ENCODE measurements at regions not wholly inside any gene's neighbourhood (a gene's known extent, or its start where the extent isn't known, plus 50 kb on each side); places are given as distances from the start of the nearest gene placed in this dataset.

- ChIA-PET POLR2A (no interaction called here), CTCF (no interaction called here)
- DNase-seq (ENCODE audit: extremely low spot score) = no peak
- no peak for TF ChIP-seq FOXA1 (IDR thresholded peaks at IDR 0.05)
These were observed 168.9 kb upstream of the FER start for GRCh38 chr5:108578791-108579190.

- TF ChIP-seq LEF1 (IDR thresholded peaks at IDR 0.05; ENCODE audit: borderline replicate concordance) (no peak), PKNOX1 (IDR thresholded peaks at IDR 0.05) (no peak), FOXK2 (IDR thresholded peaks at IDR 0.05) (no peak), ARNT (IDR thresholded peaks at IDR 0.05) (no peak), SUZ12 (IDR thresholded peaks at IDR 0.05) (no peak), ZNF384 (IDR thresholded peaks at IDR 0.05) (no peak), SP1 (IDR thresholded peaks at IDR 0.05) (no peak), BHLHE40 (IDR thresholded peaks at IDR 0.05; ENCODE audit: borderline replicate concordance) (no peak), NFRKB (IDR thresholded peaks at IDR 0.05) (no peak), ELF4 (IDR thresholded peaks at IDR 0.05) (no peak), FOXM1 (IDR thresholded peaks at IDR 0.05; ENCODE audit: borderline replicate concordance) (no peak), HDGF (IDR thresholded peaks at IDR 0.05; ENCODE audit: borderline replicate concordance) (no peak), TARDBP (IDR thresholded peaks at IDR 0.05) (no peak), L3MBTL2 (conservative IDR thresholded peaks at IDR 0.05) (no peak), FOXA1 (IDR thresholded peaks at IDR 0.05) (no peak), CTBP1 (IDR thresholded peaks at IDR 0.05; ENCODE audit: borderline replicate concordance) (no peak)
- CTCF ChIA-PET = no interaction called here
- DNase-seq (ENCODE audit: extremely low spot score) = no peak
- POLR2A ChIA-PET = no interaction called here
These were observed 180.3 kb upstream of the FER start for GRCh38 chr5:108567429-108567828.

- POLR2A ChIA-PET = no interaction called here
- DNase-seq (ENCODE audit: extremely low spot score) = no peak
- TF ChIP-seq PKNOX1 (IDR thresholded peaks at IDR 0.05) = no peak
- no peak for TF ChIP-seq FOXA1 (IDR thresholded peaks at IDR 0.05)
- no peak for TF ChIP-seq BHLHE40 (IDR thresholded peaks at IDR 0.05; ENCODE audit: borderline replicate concordance)
- TF ChIP-seq FOXM1 (IDR thresholded peaks at IDR 0.05; ENCODE audit: borderline replicate concordance) = no peak
- no peak for TF ChIP-seq FOXK2 (IDR thresholded peaks at IDR 0.05)
- no peak for TF ChIP-seq ARNT (IDR thresholded peaks at IDR 0.05)
- no peak for TF ChIP-seq ZNF384 (IDR thresholded peaks at IDR 0.05)
- TF ChIP-seq NFRKB (IDR thresholded peaks at IDR 0.05) = no peak
- no peak for TF ChIP-seq L3MBTL2 (conservative IDR thresholded peaks at IDR 0.05)
- TF ChIP-seq CTBP1 (IDR thresholded peaks at IDR 0.05; ENCODE audit: borderline replicate concordance) = no peak
- no peak for TF ChIP-seq LEF1 (IDR thresholded peaks at IDR 0.05; ENCODE audit: borderline replicate concordance)
- no peak for TF ChIP-seq HDGF (IDR thresholded peaks at IDR 0.05; ENCODE audit: borderline replicate concordance)
- TF ChIP-seq SP1 (IDR thresholded peaks at IDR 0.05) = no peak
- TF ChIP-seq ELF4 (IDR thresholded peaks at IDR 0.05) = no peak
- no peak for TF ChIP-seq SUZ12 (IDR thresholded peaks at IDR 0.05)
- CTCF ChIA-PET = no interaction called here
These were observed 182.5 kb upstream of the FBXL17 start for GRCh38 chr5:108564441-108564840.

- DNase-seq (ENCODE audit: extremely low spot score) = no peak
- ChIA-PET POLR2A (no interaction called here), CTCF (no interaction called here)
- TF ChIP-seq LEF1 (IDR thresholded peaks at IDR 0.05; ENCODE audit: borderline replicate concordance) (no peak), TARDBP (IDR thresholded peaks at IDR 0.05) (no peak), FOXA1 (IDR thresholded peaks at IDR 0.05) (no peak), L3MBTL2 (conservative IDR thresholded peaks at IDR 0.05) (no peak), SP1 (IDR thresholded peaks at IDR 0.05) (no peak), CTBP1 (IDR thresholded peaks at IDR 0.05; ENCODE audit: borderline replicate concordance) (no peak)
These were observed 180.2 kb upstream of the FBXL17 start for GRCh38 chr5:108562205-108562454.

- CTCF ChIA-PET = no interaction called here
- POLR2A ChIA-PET = no interaction called here
- TF ChIP-seq SUZ12 (IDR thresholded peaks at IDR 0.05) = no peak
- no peak for TF ChIP-seq PKNOX1 (IDR thresholded peaks at IDR 0.05)
- TF ChIP-seq CTBP1 (IDR thresholded peaks at IDR 0.05; ENCODE audit: borderline replicate concordance) = no peak
- no peak for TF ChIP-seq SP1 (IDR thresholded peaks at IDR 0.05)
- TF ChIP-seq BHLHE40 (IDR thresholded peaks at IDR 0.05; ENCODE audit: borderline replicate concordance) = no peak
- no peak for TF ChIP-seq HDGF (IDR thresholded peaks at IDR 0.05; ENCODE audit: borderline replicate concordance)
- TF ChIP-seq ZNF384 (IDR thresholded peaks at IDR 0.05) = no peak
- TF ChIP-seq FOXK2 (IDR thresholded peaks at IDR 0.05) = no peak
- TF ChIP-seq NFRKB (IDR thresholded peaks at IDR 0.05) = no peak
- no peak for TF ChIP-seq ARNT (IDR thresholded peaks at IDR 0.05)
- TF ChIP-seq FOXA1 (IDR thresholded peaks at IDR 0.05) = no peak
- TF ChIP-seq L3MBTL2 (conservative IDR thresholded peaks at IDR 0.05) = no peak
- no peak for TF ChIP-seq ELF4 (IDR thresholded peaks at IDR 0.05)
- TF ChIP-seq LEF1 (IDR thresholded peaks at IDR 0.05; ENCODE audit: borderline replicate concordance) = no peak
- TF ChIP-seq FOXM1 (IDR thresholded peaks at IDR 0.05; ENCODE audit: borderline replicate concordance) = no peak
- no peak for TF ChIP-seq TARDBP (IDR thresholded peaks at IDR 0.05)
- DNase-seq (ENCODE audit: extremely low spot score) = no peak
These were observed 179.7 kb upstream of the FBXL17 start for GRCh38 chr5:108561416-108562204.

GRCh38 chr5:108560581-108560980 lies 178.7 kb upstream of the FBXL17 start:
- DNase-seq (ENCODE audit: extremely low spot score) = no peak
- ChIA-PET CTCF (no interaction called here), POLR2A (no interaction called here)
- TF ChIP-seq L3MBTL2 (conservative IDR thresholded peaks at IDR 0.05) (no peak), LEF1 (IDR thresholded peaks at IDR 0.05; ENCODE audit: borderline replicate concordance) (no peak), FOXA1 (IDR thresholded peaks at IDR 0.05) (no peak), SUZ12 (IDR thresholded peaks at IDR 0.05) (no peak), CTBP1 (IDR thresholded peaks at IDR 0.05; ENCODE audit: borderline replicate concordance) (no peak), FOXM1 (IDR thresholded peaks at IDR 0.05; ENCODE audit: borderline replicate concordance) (no peak), SP1 (IDR thresholded peaks at IDR 0.05) (no peak), PKNOX1 (IDR thresholded peaks at IDR 0.05) (no peak), BHLHE40 (IDR thresholded peaks at IDR 0.05; ENCODE audit: borderline replicate concordance) (no peak), NFRKB (IDR thresholded peaks at IDR 0.05) (no peak), ELF4 (IDR thresholded peaks at IDR 0.05) (no peak), TARDBP (IDR thresholded peaks at IDR 0.05) (no peak), ZNF384 (IDR thresholded peaks at IDR 0.05) (no peak), FOXK2 (IDR thresholded peaks at IDR 0.05) (no peak), ARNT (IDR thresholded peaks at IDR 0.05) (no peak), HDGF (IDR thresholded peaks at IDR 0.05; ENCODE audit: borderline replicate concordance) (no peak)

All from HEK293T (cell line).